GM19351 (cell line): ENCODE measurements at regions not wholly inside any gene's neighbourhood (a gene's known extent, or its start where the extent isn't known, plus 50 kb on each side); places are given as distances from the start of the nearest gene placed in this dataset.

Experiments
- ATAC-seq: cut with Tn5 transposase; IDR thresholded peaks from one replicate; pipeline ENCODE4 v1.9.1; 2021; ENCODE audit warnings: mild to moderate bottlenecking, moderate library complexity; ENCODE audit not compliant: unreplicated experiment

DNA sequence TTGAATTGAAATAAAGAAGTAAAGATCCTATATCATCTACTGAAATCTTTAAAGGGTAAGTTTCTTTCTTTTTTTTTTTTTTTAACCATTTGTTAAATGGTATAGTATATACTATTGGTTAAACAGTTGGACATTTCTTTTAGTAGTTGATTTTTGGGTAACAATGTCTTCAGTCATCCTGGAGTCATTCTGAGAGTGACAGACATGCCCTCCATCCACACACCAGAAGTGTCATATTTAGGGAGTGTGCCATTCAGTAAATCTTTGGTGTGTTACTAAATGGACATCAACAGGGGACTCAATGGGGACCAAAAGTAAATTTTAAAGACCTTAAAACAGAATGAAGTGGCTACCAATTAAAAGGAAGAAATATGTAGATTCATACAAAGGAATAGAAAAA is 50.8 kb upstream of the SLC39A10 start:
- ATAC-seq, result no peak

GRCh38 chr2:195604706-195605105 is 52.3 kb upstream of the SLC39A10 start:
- no peak for ATAC-seq

GRCh38 chr2:195603998-195604397 is 53.0 kb upstream of the SLC39A10 start:
- no peak for ATAC-seq

DNA sequence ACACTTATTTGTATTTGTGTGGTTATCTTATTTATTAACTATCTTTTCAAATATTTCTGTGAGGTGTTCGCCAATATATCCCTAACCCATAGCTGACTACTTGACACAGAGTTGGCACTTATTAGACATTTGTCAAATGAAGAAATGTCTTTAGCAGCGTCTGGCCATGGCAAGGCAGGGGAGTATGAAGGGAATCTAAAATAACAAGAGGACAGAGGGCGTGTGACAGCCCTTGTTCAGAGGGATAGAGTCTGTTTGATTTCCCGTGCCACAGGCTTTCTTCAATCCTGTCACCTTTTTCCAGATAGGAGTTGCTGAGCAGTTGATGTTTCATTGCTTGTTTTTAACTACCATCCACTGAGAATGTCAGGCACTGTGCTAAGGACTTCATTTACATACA is 53.6 kb upstream of the SLC39A10 start:
- ATAC-seq, result no peak

DNA sequence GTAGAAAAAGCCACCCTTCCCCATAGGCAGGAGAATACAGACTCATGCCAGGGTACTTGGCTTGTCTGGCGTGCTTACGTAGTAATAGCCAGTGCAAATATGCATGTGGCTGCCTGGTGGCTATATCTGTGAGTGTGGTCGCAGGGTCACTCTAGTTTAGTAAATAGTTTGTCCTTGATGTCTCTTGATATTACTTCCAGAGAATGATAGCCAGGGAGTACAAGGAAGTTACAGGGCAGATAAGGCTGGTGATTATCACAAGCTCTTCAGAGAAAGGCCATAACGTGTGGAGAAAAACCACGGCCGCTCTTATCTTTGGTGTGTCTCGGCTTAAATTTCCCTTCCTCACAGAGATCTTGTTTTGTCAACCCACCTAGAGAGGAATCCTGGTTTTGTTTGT is 54.3 kb upstream of the SLC39A10 start:
- no peak for ATAC-seq

DNA sequence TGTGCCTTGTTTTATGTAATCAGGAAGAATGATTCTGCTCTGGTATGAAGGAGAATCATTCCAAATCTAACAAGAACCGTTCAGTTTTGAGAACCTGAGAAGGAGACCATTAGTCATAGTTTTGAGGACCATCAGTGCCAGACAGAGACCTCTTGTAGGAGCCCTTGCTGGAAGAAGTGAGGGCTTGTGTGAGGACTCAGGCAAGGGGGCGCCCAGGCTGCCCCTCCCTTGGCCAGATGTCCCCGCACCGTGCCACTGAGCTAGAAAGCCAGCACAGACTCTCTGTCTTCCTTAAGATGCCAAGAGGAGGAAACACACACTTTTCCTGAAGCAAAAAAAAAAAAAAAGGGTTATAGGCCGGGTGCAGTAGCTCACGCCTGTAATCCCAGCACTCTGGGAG is 55.7 kb upstream of the SLC39A10 start:
- ATAC-seq, result no peak

DNA sequence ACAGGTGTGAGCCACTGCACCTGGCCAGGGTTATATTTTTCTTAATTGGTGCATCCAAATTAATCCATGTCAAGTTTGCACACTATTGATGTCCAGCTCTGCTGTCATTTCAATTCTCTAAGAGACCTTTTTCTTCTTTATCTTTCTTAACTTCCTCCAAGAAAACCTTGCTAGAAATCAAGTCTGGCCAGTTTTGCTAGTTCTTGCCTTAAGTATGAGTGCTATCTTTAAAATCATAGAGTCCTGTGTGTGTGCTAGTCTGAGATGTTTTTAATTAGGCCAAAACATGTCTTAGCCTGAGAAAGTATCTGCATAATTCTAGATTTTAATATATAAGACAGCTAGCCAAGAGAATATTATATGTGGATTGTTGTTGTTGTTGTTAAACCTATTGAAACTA is 56.2 kb upstream of the SLC39A10 start:
- ATAC-seq, result no peak

GRCh38 chr2:195596840-195597239 is 60.2 kb upstream of the SLC39A10 start:
- no peak for ATAC-seq

DNA sequence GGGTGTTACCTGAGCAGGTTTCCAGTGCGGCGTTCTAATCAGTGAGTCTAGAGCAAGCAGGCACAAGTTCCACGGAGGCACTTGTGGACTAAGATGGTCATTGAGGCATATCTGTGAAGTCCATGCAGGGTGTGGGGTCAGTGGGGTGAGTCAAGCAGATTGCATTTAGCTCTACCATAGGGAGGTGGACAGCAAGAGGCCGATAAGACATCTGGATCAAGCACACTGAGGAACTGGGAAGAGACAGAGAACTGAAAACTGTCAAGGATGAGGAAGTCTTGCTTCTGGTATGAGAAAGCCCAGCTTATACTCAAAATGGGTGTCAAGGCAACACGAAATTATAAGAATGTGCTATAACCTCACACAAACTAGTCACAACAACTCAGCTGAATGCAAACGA is 61.2 kb upstream of the SLC39A10 start:
- no peak for ATAC-seq

- ATAC-seq, result no peak
Observed at GRCh38 chr2:195594919-195595694, 61.9 kb upstream of the SLC39A10 start.

DNA sequence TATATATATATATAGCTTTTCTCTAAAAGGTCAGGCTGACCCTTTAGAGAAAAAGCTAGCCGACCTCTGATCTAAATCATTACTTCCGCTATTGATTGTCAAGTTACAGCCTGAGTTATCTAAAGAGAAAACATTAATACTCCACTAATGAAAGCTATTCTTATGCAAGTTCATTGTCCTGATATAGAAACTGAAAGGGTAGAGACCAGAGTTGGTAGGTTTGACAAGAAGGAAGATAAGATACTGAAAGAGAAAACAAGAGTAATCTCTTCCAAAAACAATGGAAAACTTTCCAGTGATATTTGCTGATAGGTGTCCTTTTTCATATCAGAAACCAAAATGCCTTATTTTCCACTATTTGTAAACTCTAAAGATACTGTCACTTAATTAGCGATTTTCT is 62.8 kb upstream of the SLC39A10 start:
- ATAC-seq, result no peak

DNA sequence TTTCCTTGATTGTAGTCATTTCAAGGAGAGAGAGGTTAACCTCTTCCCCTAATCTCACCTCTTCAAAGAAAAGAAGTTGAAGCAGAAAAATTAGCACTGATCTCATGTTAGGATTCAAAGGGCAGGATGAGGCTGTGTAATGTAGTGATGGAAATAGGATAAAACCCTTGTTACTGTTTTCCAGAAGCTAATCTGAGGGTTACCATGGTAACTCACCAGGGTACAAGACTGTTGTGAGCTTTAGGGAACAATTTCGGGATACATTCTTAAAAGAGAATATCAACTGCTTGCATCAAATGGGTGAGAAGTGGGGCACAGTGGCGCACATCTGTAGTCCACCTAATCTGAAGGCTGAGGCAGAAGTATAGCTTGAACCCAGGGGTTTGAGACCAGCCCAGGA is 64.9 kb upstream of the SLC39A10 start:
- ATAC-seq, result no peak

GRCh38 chr2:195590861-195591205 is 66.2 kb upstream of the SLC39A10 start:
- ATAC-seq, result no peak

DNA sequence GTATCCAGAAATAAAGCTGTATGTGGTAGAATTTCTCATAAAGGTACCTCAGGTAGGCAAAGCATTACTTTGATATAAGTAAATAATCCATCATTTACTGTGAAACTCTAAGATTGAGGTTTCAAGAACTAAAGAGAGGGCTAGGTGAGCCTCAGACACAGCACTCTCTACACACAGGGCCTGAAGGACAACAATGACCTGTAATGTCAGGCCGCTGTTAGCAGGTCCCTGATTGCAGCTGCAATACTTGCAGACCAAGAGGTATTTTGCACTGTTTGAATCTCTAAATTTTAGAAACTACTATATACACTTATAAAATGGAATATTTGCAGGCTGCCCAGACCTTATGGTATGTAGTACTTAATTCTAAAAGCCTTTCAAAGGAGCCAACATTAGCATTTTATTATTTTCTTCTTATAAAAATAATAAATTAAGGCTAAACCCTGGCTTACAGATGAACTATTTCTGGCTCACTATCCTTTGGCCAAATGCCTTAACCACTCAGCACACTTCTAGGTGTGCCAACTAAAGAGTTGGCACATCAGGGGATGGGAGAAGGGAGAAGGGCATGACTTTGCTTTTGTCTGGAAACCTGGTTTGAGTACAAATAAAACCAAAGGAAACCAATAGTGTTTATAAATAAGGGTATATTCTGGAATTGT is 66.7 kb upstream of the SLC39A10 start:
- ATAC-seq, result no peak

- no peak for ATAC-seq
Observed at GRCh38 chr2:195587966-195588365, 69.1 kb upstream of the SLC39A10 start.

DNA sequence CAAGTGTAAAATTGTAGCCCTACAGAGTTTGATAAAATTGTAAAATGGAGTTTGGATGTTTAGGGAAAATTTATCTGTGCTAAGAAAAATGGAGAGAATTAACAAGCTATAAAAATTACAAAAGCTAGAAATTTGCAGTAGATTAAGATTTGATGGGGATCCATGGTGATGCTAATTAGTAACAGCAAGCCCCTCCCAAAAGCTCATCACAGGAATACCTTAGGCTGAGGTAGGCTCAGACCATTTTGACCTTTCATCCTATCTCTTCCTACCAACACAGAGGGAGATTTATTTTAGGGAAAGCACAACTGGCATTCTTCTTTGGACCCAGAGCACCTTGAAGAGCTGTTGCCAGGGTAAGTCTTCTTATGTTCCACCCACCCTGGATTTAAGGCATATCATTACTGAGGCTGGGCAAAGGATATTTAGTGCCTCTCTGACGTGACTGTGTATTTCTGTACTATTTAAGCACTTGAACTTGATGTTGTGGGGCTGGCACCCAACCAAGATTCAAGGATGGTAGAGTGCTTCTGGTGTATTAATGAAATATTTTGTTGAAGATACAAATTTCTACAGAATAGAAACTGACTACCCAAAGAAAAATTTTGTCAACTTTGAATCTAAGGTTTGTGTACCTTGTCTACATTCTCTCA is 70.8 kb upstream of the SLC39A10 start:
- ATAC-seq, result no peak

DNA sequence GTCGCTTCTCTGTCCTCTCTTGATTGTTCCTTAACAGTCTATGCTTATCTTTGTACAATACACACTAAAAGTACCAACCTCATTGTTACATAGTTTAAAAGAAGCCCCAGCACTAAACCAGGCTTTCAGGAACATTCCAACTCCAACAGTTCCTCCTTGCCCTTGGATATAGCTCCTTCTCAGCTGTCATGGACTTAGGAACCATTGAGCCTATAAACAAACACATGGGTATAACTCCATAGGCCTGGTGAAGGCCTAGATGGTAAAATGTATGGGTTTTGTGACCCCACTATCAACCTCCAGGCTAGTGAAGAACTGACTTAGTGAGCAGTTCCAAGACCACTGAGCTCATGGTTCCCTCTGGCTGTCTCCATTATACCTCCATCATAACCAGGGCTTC is 74.8 kb upstream of the SLC39A10 start:
- ATAC-seq, result no peak

DNA sequence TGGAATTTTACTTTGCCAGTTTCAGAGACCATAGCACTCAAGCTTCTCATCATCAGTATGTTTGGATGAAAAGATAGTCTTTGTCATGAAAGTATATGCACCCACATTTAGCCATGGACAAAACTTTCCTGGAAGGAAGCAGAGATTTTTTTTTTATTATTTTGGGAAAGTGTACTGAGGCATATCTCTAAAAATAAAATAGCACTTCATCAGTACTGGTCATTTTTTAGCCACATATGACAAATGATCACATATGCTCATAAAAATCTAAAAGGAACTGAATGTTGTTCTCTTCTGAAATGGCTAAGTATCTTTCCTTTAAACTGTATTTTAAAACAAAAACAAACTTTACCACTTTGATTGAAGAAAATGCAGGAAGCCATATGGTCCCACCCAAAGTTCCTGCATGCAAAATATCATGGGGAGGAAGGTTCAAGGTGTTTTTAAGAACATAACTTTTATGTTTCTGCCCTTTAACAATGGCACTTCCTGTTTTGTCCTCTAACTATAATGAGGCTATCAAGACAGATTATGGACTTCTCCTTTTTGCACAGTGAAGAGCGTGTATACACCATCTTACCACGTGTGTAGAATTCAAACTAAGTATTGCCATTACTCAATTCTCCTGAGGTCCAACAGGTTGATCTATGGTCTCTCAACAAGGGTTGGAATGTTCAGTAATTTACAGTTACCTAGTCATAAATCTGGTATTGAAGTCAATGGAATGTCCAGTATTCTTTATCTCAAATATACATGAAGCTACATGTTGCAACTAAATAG is 77.1 kb upstream of the SLC39A10 start:
- ATAC-seq, result peak; percentile 79

- peak; percentile 59 for ATAC-seq
Observed at GRCh38 chr2:195575879-195576401, 81.1 kb upstream of the SLC39A10 start.

GRCh38 chr2:195575016-195575415 is 82.0 kb upstream of the SLC39A10 start:
- ATAC-seq, result no peak

- ATAC-seq, result no peak
Observed at GRCh38 chr2:195574312-195574711, 82.7 kb upstream of the SLC39A10 start.
